Upper lobe of left lung (tissue), 6 donors: ENCODE measurements at regions not wholly inside any gene's neighbourhood (a gene's known extent, or its start where the extent isn't known, plus 50 kb on each side); places are given as distances from the start of the nearest gene placed in this dataset.

Source experiments
- ATAC-seq, 2 donors: fragments of 200-7000 bp; cut with Tn5 transposase; one replicate each; pipeline ENCODE4 v1.9.1; 2022; ENCODE audit warnings: mild to moderate bottlenecking in 2 of 2, moderate library complexity in 2 of 2; ENCODE audit not compliant: low FRiP score in 2 of 2
- DNase-seq, 2 donors: peaks; one replicate each; pipeline ENCODE4 v3.0.0-alpha.2; 2019 to 2020
- H3K27ac ChIP-seq, 4 donors: fragments of 200-600 bp; sonication (generic); one replicate each; pipeline ENCODE4 v1.5.1; 2016 to 2019
- H3K27me3 ChIP-seq, 4 donors: fragments of 200-600 bp; sonication (generic); one replicate each; pipeline ENCODE4 v1.5.1; 2017 to 2019
- H3K36me3 ChIP-seq, 4 donors: fragments of 200-600 bp; sonication (generic); one replicate each; pipeline ENCODE4 v1.5.1; 2016 to 2019
- H3K4me1 ChIP-seq, 4 donors: fragments of 200-600 bp; sonication (generic); one replicate each; pipeline ENCODE4 v1.5.1; 2018 to 2019
- H3K4me3 ChIP-seq, 4 donors: fragments of 200-600 bp; sonication (generic); one replicate each; pipeline ENCODE4 v1.5.1; 2017 to 2019; ENCODE audit warnings: mild to moderate bottlenecking in 2 of 4, moderate library complexity in 1 of 4
- H3K9me3 ChIP-seq, 4 donors: fragments of 200-600 bp; sonication (generic); one replicate each; pipeline ENCODE4 v1.5.1; 2018 to 2019
- CTCF ChIP-seq, 6 experiments: fragments of 450-650 bp in 4 of 6; fragments of 200-600 bp in 2 of 6; sonication (generic) in 2 of 6; IDR thresholded peaks; one replicate each; pipeline ENCODE4 v1.5.1; 2016 to 2019; ENCODE audit warnings: antibody characterized with exemption in 6 of 6
- EP300 ChIP-seq, 4 donors: sonication (generic); formaldehyde crosslinking; IDR thresholded peaks; one replicate each; pipeline ENCODE4 v1.5.1; 2017; ENCODE audit warnings: antibody characterized with exemption in 4 of 4, control low read depth in 2 of 4
- POLR2A ChIP-seq, 4 donors: fragments of 450-650 bp; IDR thresholded peaks; one replicate each; pipeline ENCODE4 v1.5.1; 2016 to 2017; ENCODE audit warnings: antibody characterized with exemption in 4 of 4, mild to moderate bottlenecking in 2 of 4
- POLR2AphosphoS5 ChIP-seq, 2 donors: sonication (generic); formaldehyde crosslinking; IDR thresholded peaks; one replicate each; pipeline ENCODE4 v1.5.1; 2017; ENCODE audit warnings: antibody characterized with exemption in 2 of 2
- WGBS, 2 donors: methylation state at CpG; one replicate each; pipeline ENCODE4 v1.1.5; 2017 to 2018; 5-methylcytosine and 5-hydroxymethylcytosine counted together
- donor health status: DM: no; HTN: no; CAD: no; lungs with moderate emphysema.
- donor health status: DM: no; HTN: yes; CAD: no; lungs with severe emphysema.

DNA sequence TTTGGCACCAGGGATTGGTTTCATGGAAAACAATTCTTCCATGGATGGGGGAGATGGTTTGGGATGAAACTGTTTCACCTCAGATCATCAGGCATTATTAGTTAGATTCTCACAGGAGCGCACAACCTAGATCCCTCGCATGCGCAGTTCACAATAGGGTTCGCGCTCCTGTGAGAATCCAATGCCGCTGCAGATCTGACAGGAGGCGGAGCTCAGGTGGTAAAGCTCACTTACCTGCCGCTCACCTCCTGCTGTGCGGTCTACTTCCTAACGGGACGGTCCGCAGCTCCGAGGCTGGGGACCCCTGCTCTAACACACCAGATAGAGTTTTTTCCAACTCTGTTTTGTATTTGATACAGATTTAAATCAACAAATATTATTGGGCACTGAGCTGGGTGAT lies 286.5 kb downstream of the MTX2 start:
- Histone ChIP-seq H3K9me3 (no peaks in the 10 kb centered on the region), H3K27ac (no peak overlapping the region), H3K27me3 (no peaks in the 10 kb centered on the region), H3K4me3 (no peak overlapping the region), H3K4me1 (peaks cover 3 to 15% (median 11%) of the 10 kb centered on the region in 4 donors), H3K36me3 (no peaks in the 10 kb centered on the region)
- WGBS, 2 donors = 65% methylated on average over 13 of the region's 13 CpGs
- no peak for DNase-seq
- no peak for TF ChIP-seq EP300 (IDR thresholded peaks at IDR 0.05)
- no peak for ATAC-seq

- 57 to 69% methylated on average over 2 of the region's 2 CpGs for WGBS, 2 donors
Measured at GRCh38 chr2:176556373-176556772, 287.1 kb downstream of the MTX2 start.

DNA sequence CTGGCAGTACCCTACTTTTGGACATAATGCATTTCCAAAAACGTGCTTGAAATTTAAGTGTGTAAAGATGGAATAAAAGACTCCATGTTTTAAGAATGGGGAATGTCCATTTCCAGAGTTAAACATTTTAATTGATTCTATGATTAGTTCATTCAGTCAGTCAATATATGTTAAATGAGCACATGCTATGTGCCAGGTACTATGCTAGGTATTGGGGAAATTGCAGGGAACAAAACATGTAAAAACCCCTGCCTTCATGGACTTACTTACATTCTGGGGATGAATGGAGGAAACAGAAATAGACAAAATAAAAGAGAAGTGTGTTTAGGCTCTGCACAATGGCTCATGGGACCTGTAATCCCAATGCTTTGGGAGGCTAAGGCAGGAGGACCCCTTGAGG lies 288.6 kb downstream of the MTX2 start:
- no peak for ATAC-seq
- 89% methylated on average over 1 of the region's 1 CpG for WGBS, 2 donors
- no peak for DNase-seq
- H3K27ac ChIP-seq = no peak overlapping the region
- TF ChIP-seq EP300 (IDR thresholded peaks at IDR 0.05) (no peak), CTCF (IDR thresholded peaks at IDR 0.05) (no peak), POLR2AphosphoS5 (IDR thresholded peaks at IDR 0.05) (no peak), POLR2A (IDR thresholded peaks at IDR 0.05) (no peak)
- H3K4me1 ChIP-seq = peaks cover 3 to 14% (median 11%) of the 10 kb centered on the region in 4 donors
- H3K4me3 ChIP-seq = no peak overlapping the region
- H3K36me3 ChIP-seq = no peaks in the 10 kb centered on the region
- no peaks in the 10 kb centered on the region for H3K27me3 ChIP-seq
- H3K9me3 ChIP-seq = no peaks in the 10 kb centered on the region

More at GRCh38 chr2:176556373-176556772, 287.1 kb downstream of the MTX2 start:
- Histone ChIP-seq H3K9me3 (no peaks in the 10 kb centered on the region), H3K4me1 (peaks cover 3 to 15% (median 11%) of the 10 kb centered on the region in 4 donors), H3K36me3 (no peaks in the 10 kb centered on the region), H3K27ac (no peak overlapping the region), H3K4me3 (no peak overlapping the region), H3K27me3 (no peaks in the 10 kb centered on the region)
- TF ChIP-seq CTCF (IDR thresholded peaks at IDR 0.05) = no peak
- no peak for TF ChIP-seq POLR2AphosphoS5 (IDR thresholded peaks at IDR 0.05)
- ATAC-seq = no peak
- no peak for DNase-seq

DNA sequence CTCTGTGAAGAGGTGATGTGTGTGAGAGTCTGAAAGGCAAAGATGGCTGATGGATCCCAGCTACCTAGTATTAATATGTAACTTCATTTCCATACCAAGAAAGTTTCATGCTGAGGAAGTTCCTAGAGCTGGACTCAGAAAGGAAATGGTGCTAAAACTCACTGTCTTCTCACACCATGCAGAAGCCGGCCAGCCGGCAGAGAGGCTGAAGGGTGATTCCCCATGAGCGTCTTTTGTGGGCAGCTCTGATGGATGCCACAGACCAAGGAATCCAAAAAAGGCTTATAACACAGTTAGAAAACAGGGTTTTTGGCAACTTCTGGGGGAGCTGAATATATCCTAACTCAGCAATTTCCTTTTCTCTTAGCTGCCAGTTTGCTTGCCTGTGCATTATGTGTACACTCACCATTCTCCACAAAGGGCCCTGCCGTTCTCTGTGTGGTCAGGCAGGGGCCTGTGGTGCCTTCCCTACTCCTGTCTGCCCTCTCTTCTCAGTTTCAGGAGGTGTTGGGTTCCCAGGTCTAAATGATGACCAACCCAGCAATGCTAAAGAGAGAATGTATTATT lies 289.4 kb downstream of the MTX2 start:
- 56 to 65% methylated on average over 4 of the region's 4 CpGs for WGBS, 2 donors

GRCh38 chr2:176560296-176560695 lies 291.1 kb downstream of the MTX2 start:
- ATAC-seq = no peak
- Histone ChIP-seq H3K4me1 (no peaks in the 10 kb centered on the region), H3K27me3 (no peaks in the 10 kb centered on the region), H3K27ac (no peak overlapping the region), H3K9me3 (no peaks in the 10 kb centered on the region), H3K36me3 (no peaks in the 10 kb centered on the region), H3K4me3 (no peak overlapping the region)
- WGBS, 2 donors = 73 to 90% methylated on average over 1 of the region's 2 CpGs
- DNase-seq = no peak
- TF ChIP-seq POLR2A (IDR thresholded peaks at IDR 0.05) = no peak
- TF ChIP-seq EP300 (IDR thresholded peaks at IDR 0.05) = no peak
- no peak for TF ChIP-seq CTCF (IDR thresholded peaks at IDR 0.05)
- no peak for TF ChIP-seq POLR2AphosphoS5 (IDR thresholded peaks at IDR 0.05)

More for the DNA sequence above, 289.4 kb downstream of the MTX2 start:
- Histone ChIP-seq H3K4me1 (peaks cover 0 to 9% (median 8%) of the 10 kb centered on the region in 4 donors), H3K36me3 (no peaks in the 10 kb centered on the region), H3K9me3 (no peaks in the 10 kb centered on the region), H3K4me3 (no peak overlapping the region), H3K27ac (no peak overlapping the region), H3K27me3 (no peaks in the 10 kb centered on the region)
- no peak for ATAC-seq
- DNase-seq = no peak
- TF ChIP-seq EP300 (IDR thresholded peaks at IDR 0.05) (no peak), POLR2A (IDR thresholded peaks at IDR 0.05) (no peak), POLR2AphosphoS5 (IDR thresholded peaks at IDR 0.05) (no peak), CTCF (IDR thresholded peaks at IDR 0.05) (no peak)
